ENCODE measurements at regions not wholly inside any gene's neighbourhood (a gene's known extent, or its start where the extent isn't known, plus 50 kb on each side); places are given as distances from the start of the nearest gene placed in this dataset.

- no peak for FAIRE-seq
- H2BK120ac ChIP-seq (replicated peaks; ENCODE audit: low read depth, low read length), result no peak overlapping the region
- 75% methylated on average over 8 of the region's 8 CpGs; no CpG with 5 or more reads in 1 of the 2 experiments for WGBS, 2 experiments (ENCODE audit: extremely low coverage in 1 of 2, insufficient coverage in 1 of 2, insufficient read length in 1 of 2, insufficient replicate concordance in 2 of 2, low coverage in 1 of 2, low lambda C conversion rate in 2 of 2, missing lambda C conversion rate in 1 of 2)
- no peak overlapping the region for H4K8ac ChIP-seq (ENCODE audit: extremely low read depth, insufficient read depth, low read length)
- CTCF ChIA-PET (ENCODE audit: partially characterized antibody), result no interaction called here
- H3K79me2 ChIP-seq (ENCODE audit: control insufficient read depth in 1 of 2, insufficient read depth in 2 of 2, low read length in 2 of 2), result no peaks in the 10 kb centered on the region
- no peak overlapping the region; the same call in 1 of the 2 replicates for H2BK15ac ChIP-seq (ENCODE audit: low read length)
- H3K23ac ChIP-seq (ENCODE audit: insufficient read length), result no peak overlapping the region
- H3K56ac ChIP-seq (replicated peaks; ENCODE audit: insufficient read length, low read depth, low read length), result no peak overlapping the region
- no peak overlapping the region for H2BK20ac ChIP-seq (ENCODE audit: low read length)
- no peak overlapping the region for H2AK5ac ChIP-seq (ENCODE audit: low read depth, low read length)
- no peak overlapping the region for H3K27ac ChIP-seq (ENCODE audit: low read depth, low read length)
- POLR2A ChIA-PET (ENCODE audit: partially characterized antibody), result no interaction called here
- H3K18ac ChIP-seq (ENCODE audit: extremely low read depth, low read length), result no peak overlapping the region
- 0 out of 2 replicates have a peak overlapping the region, but pooled peaks have one; percentile 20 for H2AFZ ChIP-seq (ENCODE audit: low read length)
- no peak overlapping the region for H4K91ac ChIP-seq (replicated peaks; ENCODE audit: insufficient read length, low read length)
- H4K5ac ChIP-seq (ENCODE audit: insufficient read length, low read depth, low read length), result no peak overlapping the region
- no peaks in the 10 kb centered on the region for H3K27me3 ChIP-seq (replicated peaks in 1 of 4; ENCODE audit: control insufficient read depth in 3 of 4, extremely low read depth in 1 of 4, insufficient read depth in 3 of 4, low read length in 3 of 4)
- no peak overlapping the region for H3K4ac ChIP-seq (replicated peaks; ENCODE audit: insufficient read length, low read depth, low read length)
- TF ChIP-seq E2F6 (IDR thresholded peaks at IDR 0.05) (peak; percentile 16; the same call in 1 of the 2 replicates), EZH2 (IDR thresholded peaks at IDR 0.05; ENCODE audit: low read depth, low read length, severe bottlenecking) (no peak), TEAD4 (IDR thresholded peaks at IDR 0.05; ENCODE audit: low read depth, low read length) (peak; percentile 31; the same call in 1 of the 2 replicates)
- H3K9me3 ChIP-seq (ENCODE audit: insufficient read depth in 2 of 2, low read depth in 1 of 2, low read length in 1 of 2), result no peaks in the 10 kb centered on the region
- no peak overlapping the region for H2BK12ac ChIP-seq (ENCODE audit: low read depth, low read length)
- H3K4me2 ChIP-seq (ENCODE audit: insufficient read depth in 1 of 2, low read depth in 2 of 2, low read length in 2 of 2), result no peak overlapping the region
- H2BK5ac ChIP-seq (ENCODE audit: low read depth, low read length), result no peak overlapping the region
- no peak overlapping the region for H3K4me3 ChIP-seq (ENCODE audit: extremely low read depth in 1 of 4, insufficient read depth in 2 of 4, low read depth in 3 of 4, low read length in 4 of 4)
- no peaks in the 10 kb centered on the region for H4K20me1 ChIP-seq (replicated peaks in 1 of 2; ENCODE audit: control insufficient read depth in 1 of 2, insufficient read depth in 2 of 2, low read length in 2 of 2)
- no peak overlapping the region for H3K9ac ChIP-seq (replicated peaks in 1 of 4; ENCODE audit: extremely low read depth in 1 of 4, low read depth in 3 of 4, low read length in 3 of 4)
- no peaks in the 10 kb centered on the region; a peak in 2 of 7 replicates for H3K4me1 ChIP-seq (replicated peaks in 1 of 4; ENCODE audit: control insufficient read depth in 3 of 4, insufficient read depth in 4 of 4, low read length in 3 of 4)
- H3K14ac ChIP-seq (ENCODE audit: insufficient read length), result no peak overlapping the region
- no peak for DNase-seq (ENCODE audit: low read depth in 1 of 2, low spot score in 2 of 2)
- no peaks in the 10 kb centered on the region for H3K36me3 ChIP-seq (ENCODE audit: control insufficient read depth in 2 of 4, insufficient read depth in 4 of 4, low read length in 3 of 4)
- no peaks in the 10 kb centered on the region for H3K79me1 ChIP-seq (ENCODE audit: low read depth, low read length)
- no peaks in the 10 kb centered on the region for H3K23me2 ChIP-seq (ENCODE audit: low read depth, low read length)
These were observed 233.1 kb downstream of the EBLN2 start for GRCh38 chr3:73294537-73294936.
